Endothelial cell of umbilical vein (primary cell): ENCODE measurements at regions not wholly inside any gene's neighbourhood (a gene's known extent, or its start where the extent isn't known, plus 50 kb on each side); places are given as distances from the start of the nearest gene placed in this dataset.

ENCODE experiments used
- CTCF ChIP-seq, 2 donors: IDR thresholded peaks; 1 replicate in 1 of 2; 2 replicates in 1 of 2; pipeline ENCODE4 v1.5.1; 2011; ENCODE audit warnings: low read length in 2 of 2, mild to moderate bottlenecking in 2 of 2, moderate library complexity in 2 of 2, control low read depth in 1 of 2, inconsistent platforms in 1 of 2, low read depth in 1 of 2; ENCODE audit not compliant: insufficient read depth in 1 of 2; ENCODE audit errors: extremely low read depth in 1 of 2
- EZH2 ChIP-seq: IDR thresholded peaks from 2 replicates; pipeline ENCODE4 v1.6.1; 2012; ENCODE audit warnings: borderline replicate concordance, low read depth, mild to moderate bottlenecking, moderate library complexity, low read length, inconsistent platforms; ENCODE audit not compliant: severe bottlenecking
- GATA2 ChIP-seq: IDR thresholded peaks from 2 replicates; pipeline ENCODE4 v1.7.0; 2011; ENCODE audit warnings: low read depth, mild to moderate bottlenecking, moderate library complexity, mixed read lengths, low read length; ENCODE audit not compliant: insufficient read length, insufficient read depth
- JUN ChIP-seq: IDR thresholded peaks from 2 replicates; pipeline ENCODE4 v1.6.1; 2011; ENCODE audit warnings: borderline replicate concordance, low read depth; ENCODE audit not compliant: insufficient read length, insufficient read depth
- MYC ChIP-seq: IDR thresholded peaks from one replicate; pipeline ENCODE4 v1.6.1; 2011; ENCODE audit warnings: mild to moderate bottlenecking, low read depth, low read length
- POLR2A ChIP-seq: IDR thresholded peaks from 2 replicates; pipeline ENCODE4 v1.6.1; 2012; ENCODE audit warnings: low read depth, mild to moderate bottlenecking, control low read depth, low read length
- POLR2AphosphoS5 ChIP-seq: IDR thresholded peaks from 2 replicates; pipeline ENCODE4 v1.6.1; 2012; ENCODE audit warnings: low read depth, mild to moderate bottlenecking, control low read depth, low read length, moderate library complexity; ENCODE audit not compliant: insufficient read depth
- TF ChIP-seq, protein P1 (sequence below): IDR thresholded peaks from 2 replicates; pipeline ENCODE4 v1.6.1; 2011; ENCODE audit not compliant: insufficient read depth, insufficient read length

DNA sequence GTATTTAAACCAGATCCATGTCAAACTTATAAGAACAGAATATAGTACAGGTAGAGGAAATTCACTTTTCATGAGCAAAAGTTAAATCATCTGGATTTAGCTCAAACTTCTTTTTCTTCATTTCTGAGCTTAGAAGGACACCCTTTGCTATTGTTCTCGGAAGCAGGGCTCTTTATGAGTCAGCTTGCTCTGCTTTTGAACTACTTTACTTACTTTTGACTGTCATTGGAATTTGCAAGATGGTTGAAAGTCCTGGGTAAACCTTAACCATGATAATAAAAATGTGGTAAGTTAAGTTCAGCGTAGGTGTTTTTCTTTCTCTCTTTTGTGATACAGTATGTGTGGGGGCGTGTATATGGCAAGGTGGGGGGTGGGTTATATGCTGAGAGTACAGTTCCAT lies 312.7 kb upstream of the DPH6 start:
- TF ChIP-seq CTCF (IDR thresholded peaks at IDR 0.05; ENCODE audit: extremely low read depth in 1 of 2, insufficient read depth in 1 of 2, low read depth in 1 of 2, low read length in 2 of 2) (no peak), POLR2A (no peak), POLR2AphosphoS5 (no peak), EZH2 (no peak), JUN (no peak), MYC (no peak), GATA2 (no peak)
- TF ChIP-seq, protein P1, sequence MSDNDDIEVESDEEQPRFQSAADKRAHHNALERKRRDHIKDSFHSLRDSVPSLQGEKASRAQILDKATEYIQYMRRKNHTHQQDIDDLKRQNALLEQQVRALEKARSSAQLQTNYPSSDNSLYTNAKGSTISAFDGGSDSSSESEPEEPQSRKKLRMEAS, result no peak
